RWPE1 (cell line): ENCODE measurements at regions not wholly inside any gene's neighbourhood (a gene's known extent, or its start where the extent isn't known, plus 50 kb on each side); places are given as distances from the start of the nearest gene placed in this dataset.

Source experiments
- CTCF ChIA-PET: fragments of 350-600 bp; sonication (Branson Sonifier 250); formaldehyde crosslinking; extraction: SDS; loops from one replicate; lab custom pipeline; 2021; lab: Yijun Ruan, JAX
- POLR2A ChIA-PET: fragments of 400-600 bp; formaldehyde crosslinking; extraction: SDS; loops from one replicate; lab custom pipeline; 2020; ENCODE audit warnings: antibody characterized with exemption; ENCODE audit not compliant: low non-redundant PET; lab: Yijun Ruan, JAX
- DNase-seq: peaks from one replicate; pipeline ENCODE4 v3.0.0; 2012; ENCODE audit warnings: low spot score
- H3K27ac ChIP-seq: fragments of 450-650 bp; 2 replicates; pipeline ENCODE4 v1.5.1; 2017
- CTCF ChIP-seq: fragments of 450-650 bp; conservative IDR thresholded peaks from 2 replicates; pipeline ENCODE4 v1.5.1; 2017; ENCODE audit warnings: low read depth, mild to moderate bottlenecking

GRCh38 chr10:128560993-128561392 lies 434.8 kb upstream of the MKI67 start:
- H3K27ac ChIP-seq, result no peak overlapping the region
- ChIA-PET CTCF (no interaction called here), POLR2A (no interaction called here)
- no peak for DNase-seq
- TF ChIP-seq CTCF, result no peak

- POLR2A ChIA-PET, result no interaction called here
- no peak overlapping the region for H3K27ac ChIP-seq
- CTCF ChIA-PET, result no interaction called here
- TF ChIP-seq CTCF, result no peak
- DNase-seq, result no peak
Observed at GRCh38 chr10:128563387-128563786, 437.2 kb upstream of the MKI67 start.

GRCh38 chr10:128563904-128564303 lies 437.7 kb upstream of the MKI67 start:
- DNase-seq, result no peak
- no peak for TF ChIP-seq CTCF
- POLR2A ChIA-PET, result no interaction called here
- H3K27ac ChIP-seq, result no peak overlapping the region
- CTCF ChIA-PET, result no interaction called here

GRCh38 chr10:128566361-128566968 lies 440.2 kb upstream of the MKI67 start:
- no peak for TF ChIP-seq CTCF
- ChIA-PET CTCF (interaction anchor here (0.8 kb wide), 1 partner anchor 32 kb away, joined by 3 read pairs; no protein-coding TSS in a partner anchor), POLR2A (no interaction called here)
- no peak overlapping the region for H3K27ac ChIP-seq
- DNase-seq, result no peak

- ChIA-PET CTCF (interaction anchor here (0.7 kb wide), 1 partner anchor 104 kb away, joined by 3 read pairs; no protein-coding TSS in a partner anchor), POLR2A (no interaction called here)
- DNase-seq, result no peak
- H3K27ac ChIP-seq, result no peak overlapping the region
- TF ChIP-seq CTCF, result no peak
Observed at GRCh38 chr10:128567551-128567950, 441.3 kb upstream of the MKI67 start.

DNA sequence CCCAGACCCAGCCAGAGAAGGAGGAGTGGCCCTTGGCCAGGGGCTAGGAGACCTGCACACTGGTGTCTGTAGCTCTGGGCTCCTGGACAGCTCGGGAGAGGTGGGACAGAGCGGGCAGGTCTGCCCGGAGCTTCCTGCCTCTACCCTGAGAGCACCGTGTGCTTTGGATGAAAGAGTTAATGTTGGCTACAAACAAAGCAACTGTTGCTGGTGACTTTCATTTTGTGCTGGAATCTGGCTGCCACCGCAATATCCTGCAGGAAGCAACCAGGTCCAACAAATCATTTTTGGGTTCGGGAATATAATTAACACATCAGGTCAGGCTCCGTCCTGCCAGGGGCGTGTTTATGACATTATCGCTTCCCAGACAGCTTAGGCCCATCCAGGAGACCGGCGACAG lies 441.8 kb upstream of the MKI67 start:
- ChIA-PET POLR2A (no interaction called here), CTCF (no interaction called here)
- DNase-seq, result no peak
- TF ChIP-seq CTCF, result no peak
- no peak overlapping the region for H3K27ac ChIP-seq
